ENCODE measurements at regions not wholly inside any gene's neighbourhood (a gene's known extent, or its start where the extent isn't known, plus 50 kb on each side); places are given as distances from the start of the nearest gene placed in this dataset.
A peak's percentile ranks its signal among the peaks of the same experiment; 100 is the strongest.

- DNase-seq (ENCODE audit: low read depth in 4 of 4, low spot score in 2 of 4) = peak; percentile 21 to 60 (median 43)
Observed at GRCh38 chr9:36728651-36729520, 156.2 kb downstream of the MELK start.

- no peak for DNase-seq (ENCODE audit: low read depth in 4 of 4, low spot score in 2 of 4)
Observed at GRCh38 chr9:36729906-36730305, 157.2 kb downstream of the MELK start.

- DNase-seq (ENCODE audit: low read depth in 4 of 4, low spot score in 2 of 4) = no peak
Observed at GRCh38 chr9:36730414-36730813, 157.7 kb downstream of the MELK start.

- no peak for DNase-seq (ENCODE audit: low read depth in 4 of 4, low spot score in 2 of 4)
Observed at GRCh38 chr9:36731068-36731956, 158.6 kb downstream of the MELK start.

- no peak for DNase-seq (ENCODE audit: low read depth in 4 of 4, low spot score in 2 of 4)
Observed at GRCh38 chr9:36734737-36735136, 162.0 kb downstream of the MELK start.

- no peak for DNase-seq (ENCODE audit: low read depth in 4 of 4, low spot score in 2 of 4)
Observed at GRCh38 chr9:36736648-36737047, 164.0 kb downstream of the MELK start.

- DNase-seq (ENCODE audit: low read depth in 4 of 4, low spot score in 2 of 4) = no peak
Observed at GRCh38 chr9:36738318-36738976, 165.8 kb downstream of the MELK start.

GRCh38 chr9:36739373-36740116 is 166.8 kb downstream of the MELK start:
- DNase-seq (ENCODE audit: low read depth in 4 of 4, low spot score in 2 of 4) = no peak

GRCh38 chr9:36742264-36742663 is 169.6 kb downstream of the MELK start:
- DNase-seq (ENCODE audit: low read depth in 4 of 4, low spot score in 2 of 4) = no peak

- no peak for DNase-seq (ENCODE audit: low read depth in 4 of 4, low spot score in 2 of 4)
Observed at GRCh38 chr9:36744678-36745077, 172.0 kb downstream of the MELK start.

- no peak for DNase-seq (ENCODE audit: low read depth in 4 of 4, low spot score in 2 of 4)
Observed at GRCh38 chr9:36745977-36746376, 173.3 kb downstream of the MELK start.

GRCh38 chr9:36746415-36746814 is 173.7 kb downstream of the MELK start:
- DNase-seq (ENCODE audit: low read depth in 4 of 4, low spot score in 2 of 4) = no peak

- DNase-seq (ENCODE audit: low read depth in 4 of 4, low spot score in 2 of 4) = peak in 3 of 4 donors; percentile 50 to 58 (median 56)
Observed at GRCh38 chr9:36748322-36748899, 175.7 kb downstream of the MELK start.

GRCh38 chr9:36749461-36749860 is 176.8 kb downstream of the MELK start:
- no peak for DNase-seq (ENCODE audit: low read depth in 4 of 4, low spot score in 2 of 4)

GRCh38 chr9:36750630-36751029 is 177.9 kb downstream of the MELK start:
- no peak for DNase-seq (ENCODE audit: low read depth in 4 of 4, low spot score in 2 of 4)

GRCh38 chr9:36755019-36755418 is 182.3 kb downstream of the MELK start:
- DNase-seq (ENCODE audit: low read depth in 4 of 4, low spot score in 2 of 4) = no peak

GRCh38 chr9:36759141-36759540 is 186.4 kb downstream of the MELK start:
- no peak for DNase-seq (ENCODE audit: low read depth in 4 of 4, low spot score in 2 of 4)

- DNase-seq (ENCODE audit: low read depth in 4 of 4, low spot score in 2 of 4) = no peak
Observed at GRCh38 chr9:36759976-36760375, 187.3 kb downstream of the MELK start.

- DNase-seq (ENCODE audit: low read depth in 4 of 4, low spot score in 2 of 4) = no peak
Observed at GRCh38 chr9:36760667-36761420, 188.1 kb downstream of the MELK start.
